ENCODE measurements at regions not wholly inside any gene's neighbourhood (a gene's known extent, or its start where the extent isn't known, plus 50 kb on each side); places are given as distances from the start of the nearest gene placed in this dataset.
"Not testable (repeated sequence)": the region's sequence is repeated elsewhere in the genome, so short reads cannot be mapped to it uniquely, and the experiment has no call there.

- no peak for DNase-seq
Observed at GRCh38 chr3:124140746-124141145, 148.8 kb upstream of the ROPN1 start.

DNA sequence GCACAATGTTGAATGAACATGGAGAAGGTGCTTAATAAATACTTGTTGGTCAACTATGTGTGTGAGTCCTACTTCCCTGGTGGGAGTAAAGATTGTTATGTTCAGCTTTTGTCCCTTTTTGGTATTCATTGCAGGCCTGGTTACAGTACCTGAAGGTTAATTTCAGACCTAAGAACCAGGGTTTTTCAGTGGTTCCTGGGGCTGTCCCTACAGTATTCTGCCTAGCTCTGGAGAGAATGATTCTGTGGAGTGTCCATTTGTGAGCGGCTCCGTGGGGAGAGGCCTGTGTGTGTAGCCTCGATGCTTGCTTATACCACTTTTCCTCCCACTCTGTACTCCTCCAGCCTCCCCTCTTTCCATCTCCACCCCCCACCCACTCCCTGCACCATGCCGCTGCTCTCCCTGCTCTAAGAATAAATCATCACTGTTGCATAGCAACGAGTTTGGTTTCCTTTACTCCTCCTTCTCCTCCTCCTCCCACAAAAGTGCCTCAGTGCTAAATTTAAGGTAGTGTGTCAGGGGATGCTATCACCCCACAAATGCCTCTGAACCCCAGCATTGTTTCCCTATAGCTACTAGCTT, 150.6 kb upstream of the ROPN1 start:
- no peak for DNase-seq

DNA sequence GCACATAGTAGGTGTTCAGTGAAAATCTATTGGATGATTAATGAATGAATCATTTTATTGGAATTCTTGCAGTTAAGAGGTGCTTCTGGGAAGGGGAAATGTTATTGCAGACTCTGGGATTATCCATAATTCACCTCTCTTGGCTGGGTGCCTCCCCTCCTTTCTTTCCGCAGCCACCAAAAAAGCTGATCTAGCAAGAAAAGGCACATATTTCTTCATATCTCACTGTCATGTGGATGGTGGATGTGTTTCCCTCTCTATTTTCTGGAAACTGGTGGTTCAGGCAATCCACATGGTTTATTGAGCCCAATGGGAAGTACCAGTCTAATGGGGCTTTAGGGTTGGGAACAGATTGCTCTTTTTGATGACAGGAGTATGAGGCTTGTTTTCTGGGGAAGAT, 151.1 kb upstream of the ROPN1 start:
- no peak for DNase-seq

DNA sequence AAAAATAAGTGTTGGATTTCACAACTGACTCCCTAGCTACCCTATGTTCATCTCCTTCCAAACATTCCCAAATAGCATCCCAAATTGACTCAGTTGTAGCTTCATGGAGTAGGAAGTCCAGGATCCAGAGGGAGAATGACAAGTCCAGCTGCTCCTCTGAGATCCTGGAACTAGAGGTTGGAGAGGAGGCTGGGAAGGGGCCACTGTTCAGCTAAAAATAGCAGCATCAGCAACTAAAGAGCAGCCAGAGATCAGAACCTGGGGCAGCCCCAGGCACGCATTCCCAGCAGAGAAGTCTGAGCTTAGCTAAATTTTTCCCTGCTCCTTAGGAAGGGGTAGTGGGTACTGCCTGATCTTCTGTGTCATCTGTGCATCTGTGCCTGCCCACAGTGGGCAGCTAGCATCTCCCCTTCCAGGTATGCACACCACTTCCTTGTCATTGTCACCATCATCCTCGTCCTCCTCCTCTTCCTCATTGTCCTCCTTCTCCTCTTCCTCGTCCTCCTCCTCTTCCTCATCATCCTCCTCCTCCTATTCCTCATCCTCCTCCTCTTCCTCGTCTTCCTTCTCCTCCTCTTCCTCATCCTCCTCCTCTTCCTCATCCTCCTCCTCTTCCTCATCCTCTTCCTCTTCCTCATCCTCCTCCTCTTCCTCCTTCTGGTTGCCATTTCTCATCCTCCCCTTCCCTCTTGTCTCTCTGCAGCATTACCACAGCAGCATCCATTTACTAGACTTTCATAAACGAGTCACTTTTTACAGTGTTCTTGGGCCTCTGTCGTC, 152.3 kb upstream of the ROPN1 start:
- DNase-seq = no peak

DNA sequence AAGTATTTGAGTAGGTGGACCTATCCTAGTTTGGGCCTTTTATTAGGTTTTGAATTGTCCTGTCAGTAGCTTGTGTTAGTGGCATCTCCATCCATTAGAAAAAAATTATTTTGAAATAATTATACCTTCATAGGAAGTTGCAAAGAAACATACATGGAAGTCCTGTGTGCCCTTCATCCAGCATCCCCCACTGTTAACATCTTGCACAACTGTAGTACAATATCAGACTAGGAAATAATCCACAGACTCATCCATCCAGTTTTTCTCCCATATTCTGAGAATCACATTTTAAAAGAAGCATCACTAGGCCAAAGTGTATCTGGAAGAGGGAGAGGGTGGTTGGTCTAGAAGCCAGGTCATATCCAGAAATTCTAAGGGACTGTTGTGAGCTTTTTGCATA, 155.5 kb upstream of the ROPN1 start:
- DNase-seq = no peak

DNA sequence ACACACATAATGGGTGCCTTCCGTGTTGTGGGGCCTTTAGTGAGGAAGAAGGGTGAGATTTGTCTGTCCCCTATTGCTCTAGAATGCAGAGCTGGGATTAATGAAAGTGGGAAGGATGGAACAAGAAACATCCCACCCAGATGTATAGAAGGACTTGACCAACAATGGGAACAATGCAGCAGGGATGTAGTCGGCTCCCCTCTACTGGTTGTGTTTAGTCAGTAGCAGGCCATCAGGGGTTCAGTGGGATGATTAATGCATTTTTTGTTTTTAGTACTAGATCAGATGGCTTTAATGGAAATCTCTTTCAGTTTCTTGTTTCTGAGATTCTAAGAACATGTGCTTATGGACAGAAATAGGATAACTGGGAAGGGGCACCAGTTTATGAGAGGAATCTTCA, 156.0 kb upstream of the ROPN1 start:
- DNase-seq = no peak

- no peak for DNase-seq
Observed at GRCh38 chr3:124149081-124149480, 157.2 kb upstream of the ROPN1 start.

DNA sequence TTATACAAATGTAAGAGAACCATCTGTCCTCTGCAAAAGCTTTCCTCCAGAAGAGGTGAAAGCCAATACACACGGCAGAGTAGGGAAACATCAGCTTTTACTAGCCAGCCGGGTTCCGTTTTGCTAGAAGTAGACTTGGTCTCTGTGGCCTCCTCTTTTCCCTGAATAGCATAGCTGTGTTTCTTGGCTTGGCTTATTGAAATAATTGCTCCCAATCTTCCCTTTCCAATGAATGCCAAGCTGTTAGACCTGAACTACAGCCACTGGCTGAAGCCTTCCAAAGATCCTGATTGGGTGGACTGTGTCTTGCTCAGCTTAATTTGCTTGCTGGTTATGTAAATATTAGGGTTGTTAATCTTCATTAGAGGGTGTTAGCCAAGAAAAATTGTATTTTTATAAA, 157.8 kb upstream of the ROPN1 start:
- DNase-seq = no peak

DNA sequence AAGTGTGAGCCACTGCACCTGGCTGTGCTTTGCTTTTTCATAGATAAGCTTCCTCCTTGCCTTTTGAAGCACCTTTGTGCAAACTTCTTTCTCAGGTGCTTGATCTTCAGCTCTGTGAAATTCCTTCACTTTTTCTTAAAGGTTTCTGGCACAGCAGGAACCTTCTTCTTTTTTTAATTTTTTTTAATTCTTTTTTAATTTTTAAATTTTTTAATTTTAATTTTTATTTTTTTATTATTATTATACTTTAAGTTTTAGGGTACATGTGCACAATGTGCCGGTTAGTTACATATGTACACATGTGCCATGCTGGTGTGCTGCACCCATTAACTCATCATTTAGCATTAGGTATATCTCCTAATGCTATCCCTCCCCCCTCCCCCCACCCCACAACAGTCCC, 161.0 kb upstream of the ROPN1 start:
- not testable (repeated sequence) for DNase-seq

DNA sequence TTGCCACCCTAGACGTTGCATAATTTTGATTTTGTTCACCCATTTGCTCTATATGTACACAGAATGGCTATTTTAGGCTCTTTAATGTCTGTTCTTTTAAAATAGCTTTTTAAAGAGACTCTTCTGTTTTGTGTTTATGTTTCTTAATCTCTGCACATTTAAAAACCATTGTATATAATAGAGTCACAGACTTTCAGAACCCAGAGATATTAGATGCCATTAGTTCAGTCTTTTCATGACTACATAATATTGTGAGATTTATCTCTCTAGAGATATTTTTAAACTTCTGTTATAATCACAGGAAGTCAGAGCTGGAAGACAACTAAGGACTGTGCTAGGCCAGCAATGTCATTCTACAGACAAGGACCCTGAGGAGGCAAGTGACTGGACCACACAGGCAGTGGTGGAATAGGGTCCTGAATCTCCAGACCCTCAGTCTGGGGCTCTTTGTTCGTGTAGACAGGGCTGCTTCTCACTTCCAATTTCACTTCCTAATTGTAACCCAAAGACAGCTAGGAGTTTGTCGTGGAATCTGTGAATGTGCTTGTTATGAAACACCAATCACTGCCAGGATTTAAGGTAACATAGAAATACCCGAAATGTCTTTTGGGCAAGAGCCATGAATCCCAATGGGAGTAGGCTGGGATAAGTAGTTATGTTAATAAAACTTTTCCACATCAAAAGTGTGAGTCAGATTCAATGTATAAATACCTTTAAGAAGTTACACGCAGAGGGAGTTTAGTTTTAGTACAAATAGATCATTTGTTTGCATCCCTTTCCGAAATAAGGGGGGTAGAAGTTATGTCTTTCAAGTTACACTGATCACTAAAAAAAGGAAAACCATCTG, 165.2 kb upstream of the ROPN1 start:
- no peak for DNase-seq

DNA sequence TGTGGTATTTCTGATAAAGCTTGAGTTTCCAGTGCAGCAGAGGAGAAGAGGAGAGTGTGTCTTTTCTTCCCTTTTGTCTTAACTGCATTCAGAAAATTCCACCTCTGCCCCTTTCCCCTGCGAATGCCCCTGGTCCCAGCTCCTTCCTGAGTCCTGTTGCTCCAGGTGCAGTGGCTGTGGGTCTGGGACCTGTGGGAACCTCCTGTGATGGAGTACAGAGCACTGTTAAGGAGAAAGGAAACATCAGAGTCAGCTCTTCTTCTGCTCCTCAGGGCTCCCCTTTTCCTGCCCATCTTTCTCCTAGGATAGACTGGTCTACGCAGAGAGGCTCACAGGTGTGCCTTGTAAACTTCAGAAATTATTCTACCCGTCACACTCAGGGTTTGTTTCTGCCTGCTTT, 165.8 kb upstream of the ROPN1 start:
- no peak for DNase-seq

GRCh38 chr3:124158168-124158881, 166.4 kb upstream of the ROPN1 start:
- DNase-seq = no peak

- no peak for DNase-seq
Observed at GRCh38 chr3:124161448-124161847, 169.5 kb upstream of the ROPN1 start.

GRCh38 chr3:124163689-124164088, 171.8 kb upstream of the ROPN1 start:
- DNase-seq = no peak

DNA sequence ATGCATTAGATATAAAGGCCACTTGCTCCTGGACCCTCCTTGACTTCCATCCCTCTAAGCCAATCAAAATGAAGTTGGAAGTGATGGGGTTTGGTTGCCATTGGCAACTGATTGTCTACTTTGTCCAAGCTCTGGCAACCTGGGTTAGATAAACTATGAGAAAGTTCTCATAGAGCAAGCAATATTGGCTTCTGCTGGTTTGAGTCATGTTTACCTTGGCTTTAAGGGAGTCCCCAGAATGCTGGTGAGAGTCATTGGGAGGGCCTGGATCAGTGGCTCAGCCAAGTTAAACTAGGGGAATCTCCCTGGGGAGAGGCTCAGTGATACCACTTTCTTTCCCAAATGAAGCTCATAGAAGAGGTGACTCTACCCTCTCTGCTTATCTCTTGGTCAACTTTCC, 176.3 kb upstream of the ROPN1 start:
- DNase-seq = no peak

DNA sequence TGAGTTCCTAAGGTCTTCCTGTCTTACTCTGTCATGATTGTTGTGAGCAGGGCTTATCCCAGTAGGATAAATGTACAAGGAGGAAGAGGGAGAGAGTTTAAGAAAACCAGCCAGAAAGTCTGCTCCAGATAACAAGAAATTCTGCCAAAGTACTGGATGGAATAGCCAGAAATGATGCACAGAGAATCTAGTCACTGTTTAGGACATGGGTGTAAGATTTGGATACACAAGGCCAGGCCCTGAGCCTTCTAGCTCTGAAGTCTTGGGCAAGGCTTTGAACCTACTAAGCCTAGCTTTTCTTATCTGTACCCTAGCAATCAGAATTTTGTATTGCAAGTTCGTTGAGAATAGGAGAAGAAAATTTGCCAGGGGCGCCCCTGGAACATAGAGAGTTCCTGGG, 180.4 kb upstream of the ROPN1 start:
- no peak for DNase-seq

DNA sequence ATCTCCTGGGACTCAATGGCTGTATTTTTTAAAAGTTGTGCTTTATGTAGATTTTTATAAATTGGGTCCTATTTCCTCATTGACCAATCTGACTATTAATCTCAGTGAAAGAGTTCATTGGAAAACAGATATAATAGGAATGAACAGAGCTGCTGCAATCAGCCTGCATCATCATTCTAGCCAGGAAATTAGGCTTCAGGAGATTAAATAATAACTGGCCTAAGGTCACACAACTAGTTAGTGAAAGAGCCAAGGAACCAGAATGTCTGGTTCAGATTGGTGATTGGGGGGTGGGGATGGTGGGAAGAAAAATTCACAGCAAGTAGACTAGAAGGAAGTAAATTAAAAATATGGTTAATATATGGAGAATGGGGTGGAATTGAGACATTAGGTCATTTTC, 180.9 kb upstream of the ROPN1 start:
- DNase-seq = no peak

- no peak for DNase-seq
Observed at GRCh38 chr3:124174476-124174875, 182.6 kb upstream of the ROPN1 start.

GRCh38 chr3:124174910-124175874, 183.3 kb upstream of the ROPN1 start:
- no peak for DNase-seq

DNA sequence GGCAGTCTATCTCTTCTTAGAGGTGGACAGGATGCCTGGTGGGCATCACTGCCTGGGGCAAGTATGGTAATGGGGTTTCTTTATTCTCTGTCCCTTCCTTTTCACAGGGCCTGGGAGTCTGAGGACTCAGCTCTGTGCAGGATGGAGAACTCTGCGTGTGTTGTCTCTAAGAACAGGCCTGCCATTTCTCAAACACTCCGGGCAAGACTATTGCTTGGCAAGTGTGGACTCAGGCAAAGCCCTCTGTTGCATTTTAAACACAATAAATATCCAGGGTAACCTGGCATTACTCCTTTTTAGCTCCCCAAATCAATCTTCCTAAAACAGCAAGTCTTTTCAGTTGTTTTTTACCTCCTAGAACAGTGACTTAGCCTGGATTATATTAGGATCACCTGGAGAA, 185.1 kb upstream of the ROPN1 start:
- no peak for DNase-seq

DNA sequence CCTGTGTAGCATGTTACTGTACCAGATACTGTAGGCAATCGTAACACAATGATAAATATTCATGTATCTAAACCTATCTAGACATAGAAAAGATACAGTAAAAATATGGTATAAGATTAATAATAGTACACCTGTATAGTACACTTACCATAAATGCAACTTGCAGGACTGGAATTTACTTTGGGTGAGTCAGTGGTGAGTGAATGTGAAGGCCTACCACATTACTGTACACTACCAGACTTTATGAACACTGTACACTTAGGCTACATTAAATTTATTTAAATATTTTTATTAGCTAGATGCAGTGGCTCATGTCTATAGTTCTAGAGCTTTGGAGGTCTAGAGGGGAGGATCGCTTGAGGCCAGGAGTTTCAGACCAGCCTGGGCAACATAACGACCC, 186.6 kb upstream of the ROPN1 start:
- DNase-seq = no peak

- DNase-seq = no peak
Observed at GRCh38 chr3:124200407-124200806, 208.5 kb upstream of the ROPN1 start.
